Umbilical cord (tissue), 1 donor: ENCODE measurements at regions not wholly inside any gene's neighbourhood (a gene's known extent, or its start where the extent isn't known, plus 50 kb on each side); places are given as distances from the start of the nearest gene placed in this dataset.
A peak's percentile ranks its signal among the peaks of the same experiment; 100 is the strongest.

ENCODE experiments used
- DNase-seq: peaks from one replicate; pipeline ENCODE4 v3.0.0-alpha.2; 2015; ENCODE audit warnings: low spot score

GRCh38 chr16:61323456-61323855 lies 712.8 kb downstream of the CDH8 start:
- peak; percentile 10 for DNase-seq

DNA sequence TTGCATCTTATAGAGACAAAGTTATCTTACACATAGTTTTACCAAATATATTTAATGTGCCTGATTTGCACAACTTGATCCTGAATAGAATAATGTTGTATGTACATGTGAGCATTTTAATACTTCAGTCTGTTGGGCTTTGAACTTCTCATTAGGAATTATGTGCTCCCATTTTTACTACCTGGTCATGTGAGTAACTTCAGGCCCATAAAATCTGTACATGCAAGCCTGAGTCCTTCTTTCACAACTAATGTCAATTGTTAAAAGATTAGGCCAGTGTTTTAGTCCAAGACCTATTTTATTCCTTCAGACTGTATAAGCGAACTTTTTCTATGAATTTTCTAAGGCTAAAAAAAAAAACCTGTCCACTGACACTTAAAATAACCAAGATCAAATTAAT lies 715.4 kb downstream of the CDH8 start:
- DNase-seq, result no peak

DNA sequence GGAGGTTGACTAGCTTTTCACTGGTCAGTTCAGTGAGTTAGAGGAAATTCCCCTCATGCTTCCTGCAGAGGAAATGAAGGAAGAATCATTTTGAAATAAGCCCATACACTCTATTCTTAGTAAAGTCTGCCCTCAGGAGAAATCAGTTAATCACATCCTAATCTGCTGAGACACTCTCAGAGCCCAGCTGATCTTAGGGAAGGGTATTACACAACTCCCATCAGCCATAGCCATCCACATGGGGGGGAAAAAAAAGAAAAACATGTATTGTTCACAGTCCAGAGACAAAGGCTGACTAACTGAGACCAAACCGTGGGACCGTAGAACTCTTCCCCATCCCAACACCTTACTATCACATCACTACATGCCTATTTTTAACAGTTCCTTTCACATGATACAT lies 722.3 kb downstream of the CDH8 start:
- DNase-seq, result no peak

DNA sequence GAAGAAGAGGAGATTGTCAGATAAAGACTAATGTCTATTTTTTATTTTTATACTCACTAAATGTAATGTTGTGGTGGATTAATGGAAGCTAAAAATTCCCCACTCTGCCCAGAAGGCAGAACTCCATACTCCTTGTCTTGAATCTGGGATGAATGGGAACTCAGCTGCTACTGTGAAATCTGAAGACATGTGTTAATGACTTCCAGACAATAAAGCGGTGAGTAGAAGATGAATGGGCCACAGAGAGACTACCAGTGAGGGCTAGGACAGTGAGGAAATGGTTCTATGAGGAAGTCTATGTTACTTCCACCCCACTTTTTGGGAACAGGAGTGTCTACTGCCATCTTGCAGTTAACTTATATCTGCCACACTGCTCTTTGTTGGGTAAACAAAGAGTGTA lies 726.9 kb downstream of the CDH8 start:
- no peak for DNase-seq

- DNase-seq, result no peak
Measured at GRCh38 chr16:61306204-61306603, 730.0 kb downstream of the CDH8 start.

GRCh38 chr16:61296814-61297213 lies 739.4 kb downstream of the CDH8 start:
- no peak for DNase-seq

DNA sequence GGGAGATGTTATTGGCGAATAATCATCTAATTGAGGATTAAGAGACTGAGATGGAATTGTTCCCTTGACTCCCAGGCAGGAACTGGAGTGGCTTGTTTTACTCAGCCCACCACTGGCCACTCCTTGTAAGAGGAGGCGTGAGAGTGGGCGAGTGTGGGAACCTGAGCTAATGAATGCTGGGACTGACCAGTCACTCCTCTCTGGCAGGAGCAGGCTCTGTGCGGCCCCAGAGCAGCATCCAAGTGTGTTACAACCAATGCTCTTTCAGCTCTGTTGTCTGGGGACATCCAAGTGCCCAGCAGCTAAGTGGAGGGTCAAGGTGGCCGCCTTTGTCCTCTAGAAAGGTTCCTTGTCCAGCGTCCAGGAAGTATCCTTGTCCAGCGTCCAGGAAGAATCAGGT lies 739.9 kb downstream of the CDH8 start:
- no peak for DNase-seq

DNA sequence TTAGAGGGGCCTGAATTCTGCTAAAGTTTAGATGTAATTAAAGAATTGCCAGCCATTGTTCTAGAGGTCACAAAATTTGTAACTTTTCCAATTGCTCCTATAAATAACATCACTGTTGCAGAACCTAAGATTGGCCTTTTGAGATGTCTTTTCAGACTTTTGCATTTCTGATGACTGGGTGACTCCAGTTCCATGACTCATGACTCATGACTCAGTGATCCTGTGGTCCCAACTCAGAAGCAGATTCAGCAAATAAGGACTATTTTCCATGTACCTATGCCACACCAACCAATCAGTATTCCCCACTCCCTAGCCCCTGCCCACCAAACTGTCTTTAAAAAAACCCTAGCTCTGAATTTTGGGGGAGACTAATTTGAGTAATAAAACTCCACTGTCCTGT lies 740.9 kb downstream of the CDH8 start:
- DNase-seq, result no peak

DNA sequence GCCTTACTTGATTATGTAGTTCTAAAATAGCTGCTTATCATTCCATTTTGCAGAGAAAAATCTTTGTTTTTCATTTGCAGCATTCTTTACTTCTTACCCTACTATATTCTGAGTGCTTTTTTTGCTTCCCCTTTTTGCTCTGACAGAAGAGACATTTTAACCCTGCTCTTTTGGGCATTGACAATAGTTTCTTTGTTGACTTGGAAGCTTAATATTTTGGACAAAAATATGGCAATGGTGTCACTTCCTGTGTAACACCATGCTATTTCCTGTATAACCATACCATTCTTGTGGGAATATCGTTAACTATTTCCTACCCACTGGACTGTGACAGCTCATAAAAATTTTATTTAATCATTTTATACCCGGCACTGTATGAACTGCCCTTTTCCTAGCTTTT lies 747.1 kb downstream of the CDH8 start:
- no peak for DNase-seq

GRCh38 chr16:61277849-61278248 lies 758.4 kb downstream of the CDH8 start:
- no peak for DNase-seq

DNA sequence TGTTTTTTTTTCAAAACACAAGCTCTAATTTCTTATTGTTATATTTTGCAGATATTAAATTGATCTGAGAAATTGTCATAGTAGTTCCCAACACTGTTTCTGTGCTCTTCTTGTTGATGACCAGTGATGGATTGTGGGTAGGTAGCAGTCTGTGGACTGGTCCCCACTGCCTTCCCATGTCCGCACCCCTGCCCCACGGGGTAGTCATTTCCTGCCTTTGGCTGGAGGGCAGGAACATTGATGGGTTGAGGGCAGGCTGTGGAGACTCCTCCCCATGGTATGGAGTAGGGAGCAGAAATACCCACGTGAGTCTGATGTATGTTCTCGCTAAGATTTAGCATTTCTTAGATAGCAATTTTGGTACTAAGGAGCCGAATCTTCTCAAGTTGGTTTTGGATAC lies 762.0 kb downstream of the CDH8 start:
- DNase-seq, result no peak

- no peak for DNase-seq
Measured at GRCh38 chr16:61270726-61271125, 765.5 kb downstream of the CDH8 start.

- DNase-seq, result no peak
Measured at GRCh38 chr16:61263400-61263799, 772.8 kb downstream of the CDH8 start.

DNA sequence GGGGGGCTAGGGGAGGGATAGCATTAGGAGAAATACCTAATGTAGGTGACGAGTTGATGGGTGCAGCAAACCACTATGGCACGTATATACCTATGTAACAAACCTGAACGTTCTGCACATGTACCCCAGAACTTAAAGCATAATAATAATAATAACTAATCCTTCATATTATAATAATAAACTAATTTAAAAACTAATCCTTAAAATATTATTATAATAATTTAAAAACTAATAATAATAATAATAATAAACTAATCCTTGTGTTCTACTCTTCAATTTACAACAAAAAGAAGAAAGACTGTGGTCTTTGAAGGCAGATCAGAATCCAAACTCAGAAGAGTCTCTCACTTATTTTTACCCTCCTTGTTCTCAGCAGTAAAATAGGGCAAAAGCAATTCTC lies 774.9 kb downstream of the CDH8 start:
- DNase-seq, result no peak

DNA sequence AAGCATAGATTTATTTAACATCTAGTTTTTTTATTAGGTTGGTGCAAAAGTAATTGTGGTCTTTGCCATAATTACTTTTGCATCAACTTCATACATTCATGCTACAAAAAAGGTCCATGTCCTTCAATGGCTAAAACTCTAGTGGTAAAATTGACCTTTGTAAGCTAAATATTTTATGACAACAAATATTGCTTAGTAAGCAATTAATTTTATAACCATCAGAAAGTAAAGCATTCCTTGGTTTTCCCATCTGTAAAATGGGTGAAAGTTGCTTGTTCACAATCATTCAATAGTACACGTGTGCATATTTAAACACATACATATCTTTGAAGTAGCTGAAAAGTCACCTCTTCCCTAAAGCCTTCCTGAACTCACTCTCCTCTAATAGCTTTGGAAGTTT lies 789.6 kb downstream of the CDH8 start:
- no peak for DNase-seq

- no peak for DNase-seq
Measured at GRCh38 chr16:61243954-61244353, 792.3 kb downstream of the CDH8 start.

- no peak for DNase-seq
Measured at GRCh38 chr16:61237884-61238485, 798.3 kb downstream of the CDH8 start.

DNA sequence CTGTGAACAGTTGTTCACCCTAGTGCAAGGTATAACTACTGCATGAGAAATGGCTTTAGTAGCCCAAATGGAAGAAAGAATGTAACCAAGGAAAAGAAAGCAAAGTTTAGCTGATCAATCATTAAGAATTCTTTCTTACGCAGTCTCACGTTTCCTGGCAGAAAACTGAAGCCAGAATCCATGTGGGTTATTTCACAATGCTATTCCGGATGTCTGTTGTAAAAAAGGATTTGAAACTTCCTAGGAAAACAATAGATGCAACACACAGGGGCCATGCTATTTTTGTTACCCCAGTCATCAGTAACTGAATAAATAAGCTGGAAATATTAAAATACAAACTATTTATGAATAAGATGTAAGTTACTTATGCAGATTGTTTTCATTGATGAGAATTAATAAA lies 802.5 kb downstream of the CDH8 start:
- DNase-seq, result peak; percentile 19

- DNase-seq, result no peak
Measured at GRCh38 chr16:61228371-61228770, 807.9 kb downstream of the CDH8 start.

- DNase-seq, result no peak
Measured at GRCh38 chr16:61215605-61216004, 820.6 kb downstream of the CDH8 start.

- no peak for DNase-seq
Measured at GRCh38 chr16:61214780-61215179, 821.5 kb downstream of the CDH8 start.

DNA sequence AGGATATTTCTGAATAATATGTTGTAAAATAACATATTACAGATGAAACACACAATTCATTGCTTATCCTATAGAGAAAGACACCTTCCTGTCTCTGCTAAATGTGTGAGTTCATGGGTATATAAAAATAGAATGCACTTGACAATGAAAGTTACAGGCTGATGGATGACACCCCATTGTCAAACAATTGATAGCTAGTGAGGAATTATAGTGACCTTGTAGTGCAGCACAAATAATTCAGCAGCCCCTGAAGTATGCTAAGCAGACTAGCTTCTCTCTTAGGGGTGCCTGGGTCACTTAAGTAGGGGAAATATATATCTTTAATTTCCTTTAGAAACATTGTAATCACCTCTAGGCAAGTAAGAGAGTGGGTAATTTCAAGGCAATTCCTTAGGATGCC lies 826.2 kb downstream of the CDH8 start:
- no peak for DNase-seq

GRCh38 chr16:61195006-61195405 lies 841.2 kb downstream of the CDH8 start:
- DNase-seq, result no peak

DNA sequence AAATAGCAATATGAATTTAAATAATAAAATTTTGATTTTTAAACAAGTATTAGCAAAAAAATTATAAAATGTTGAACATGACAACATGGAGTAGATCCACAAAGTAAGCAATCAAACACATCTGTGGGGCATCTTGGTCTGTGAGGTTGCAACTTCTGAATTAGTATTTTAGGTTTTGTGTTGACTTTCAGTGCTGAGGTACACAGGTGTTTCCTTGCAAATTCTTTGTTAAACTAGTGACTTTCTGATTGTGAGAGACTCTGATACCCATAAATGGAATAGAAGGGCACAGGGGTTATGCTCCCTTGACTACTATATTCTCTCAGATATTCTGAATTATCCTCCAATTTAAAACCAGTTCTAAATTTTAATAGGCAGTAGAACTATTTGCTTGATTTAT lies 841.7 kb downstream of the CDH8 start:
- DNase-seq, result no peak
